Smooth muscle cell (in vitro differentiated cells): ENCODE measurements at regions not wholly inside any gene's neighbourhood (a gene's known extent, or its start where the extent isn't known, plus 50 kb on each side); places are given as distances from the start of the nearest gene placed in this dataset.

ENCODE experiments used
- DNase-seq: peaks from one replicate; lab custom pipeline; 2025; ENCODE audit not compliant: unreplicated experiment; lab: John Stamatoyannopoulos, UW
- H2AFZ ChIP-seq: fragments of 200-600 bp; sonication (generic); 2 replicates; pipeline ENCODE4 v1.6.0; 2016; ENCODE audit warnings: antibody characterized with exemption, low read depth, mild to moderate bottlenecking
- H3F3A ChIP-seq: fragments of 200-600 bp; sonication (generic); 2 replicates; pipeline ENCODE4 v1.6.0; 2017; ENCODE audit warnings: antibody characterized with exemption, low read depth
- H3K27ac ChIP-seq: fragments of 200-600 bp; sonication (generic); 2 replicates; pipeline ENCODE4 v1.5.1; 2016; ENCODE audit warnings: low read depth, mild to moderate bottlenecking
- H3K27me3 ChIP-seq: fragments of 200-600 bp; sonication (generic); 2 replicates; pipeline ENCODE4 v1.6.1; 2016; ENCODE audit warnings: low read depth, mild to moderate bottlenecking
- H3K36me3 ChIP-seq: fragments of 200-600 bp; sonication (generic); 2 replicates; pipeline ENCODE4 v1.5.1; 2016; ENCODE audit warnings: low read depth
- H3K4me1 ChIP-seq: fragments of 200-600 bp; sonication (generic); 2 replicates; pipeline ENCODE4 v1.5.1; 2016; ENCODE audit warnings: low read depth
- H3K4me2 ChIP-seq: fragments of 200-600 bp; sonication (generic); 2 replicates; pipeline ENCODE4 v1.6.0; 2016; ENCODE audit warnings: mild to moderate bottlenecking
- H3K4me3 ChIP-seq: fragments of 200-600 bp; sonication (generic); 2 replicates; pipeline ENCODE4 v1.5.1; 2016; ENCODE audit warnings: mild to moderate bottlenecking
- H3K79me2 ChIP-seq: fragments of 200-600 bp; sonication (generic); 2 replicates; pipeline ENCODE4 v1.6.0; 2016; ENCODE audit warnings: low read depth, mild to moderate bottlenecking
- H3K9ac ChIP-seq: fragments of 200-600 bp; sonication (generic); 2 replicates; pipeline ENCODE4 v1.6.0; 2016; ENCODE audit warnings: low read depth
- H3K9me3 ChIP-seq: fragments of 200-600 bp; sonication (generic); replicated peaks from 2 replicates; pipeline ENCODE4 v1.5.1; 2016; ENCODE audit warnings: low read depth
- H4K20me1 ChIP-seq: fragments of 200-600 bp; sonication (generic); 2 replicates; pipeline ENCODE4 v1.6.0; 2016; ENCODE audit warnings: low read depth
- WGBS: methylation state at CpG from one replicate; pipeline ENCODE4 v1.1.7; 2016; ENCODE audit warnings: low lambda C conversion rate; 5-methylcytosine and 5-hydroxymethylcytosine counted together
- TF ChIP-seq, protein P1 (sequence below): fragments of 200-600 bp; sonication (generic); IDR thresholded peaks from 2 replicates; pipeline ENCODE4 v1.5.1; 2017; ENCODE audit warnings: borderline replicate concordance, mild to moderate bottlenecking, antibody characterized with exemption; ENCODE audit not compliant: insufficient read depth, poor library complexity, severe bottlenecking

DNA sequence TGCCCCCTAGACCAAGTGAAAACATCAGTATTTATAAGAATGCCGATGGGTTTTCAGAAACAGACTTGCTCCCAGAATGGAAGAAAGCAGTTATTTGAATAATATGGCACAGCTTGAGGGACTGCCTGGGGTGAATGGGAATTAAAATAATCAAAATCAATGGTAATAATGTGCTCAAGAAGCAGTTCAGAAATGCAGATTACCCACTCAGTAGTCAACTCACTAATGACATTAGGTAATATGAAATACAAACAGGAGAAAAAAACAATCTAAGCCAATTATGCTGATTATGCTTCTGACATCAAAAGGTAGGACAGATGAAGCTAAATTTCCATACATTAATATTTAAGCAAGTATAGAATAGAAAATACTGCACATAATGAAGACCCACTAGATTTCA is 179.3 kb downstream of the ENC1 start:
- Histone ChIP-seq H3K9ac (no peak overlapping the region), H3K27me3 (no peaks in the 10 kb centered on the region), H3K4me2 (no peak overlapping the region), H3K4me3 (no peak overlapping the region), H3K9me3 (no peaks in the 10 kb centered on the region), H3K27ac (no peak overlapping the region), H3K36me3 (no peaks in the 10 kb centered on the region), H4K20me1 (no peaks in the 10 kb centered on the region), H3K79me2 (no peaks in the 10 kb centered on the region), H3K4me1 (no peaks in the 10 kb centered on the region), H3F3A (no peaks in the 10 kb centered on the region), H2AFZ (no peak overlapping the region)
- DNase-seq, result no peak
- 94% methylated on average over 1 of the region's 1 CpG for WGBS
- TF ChIP-seq, protein P1, sequence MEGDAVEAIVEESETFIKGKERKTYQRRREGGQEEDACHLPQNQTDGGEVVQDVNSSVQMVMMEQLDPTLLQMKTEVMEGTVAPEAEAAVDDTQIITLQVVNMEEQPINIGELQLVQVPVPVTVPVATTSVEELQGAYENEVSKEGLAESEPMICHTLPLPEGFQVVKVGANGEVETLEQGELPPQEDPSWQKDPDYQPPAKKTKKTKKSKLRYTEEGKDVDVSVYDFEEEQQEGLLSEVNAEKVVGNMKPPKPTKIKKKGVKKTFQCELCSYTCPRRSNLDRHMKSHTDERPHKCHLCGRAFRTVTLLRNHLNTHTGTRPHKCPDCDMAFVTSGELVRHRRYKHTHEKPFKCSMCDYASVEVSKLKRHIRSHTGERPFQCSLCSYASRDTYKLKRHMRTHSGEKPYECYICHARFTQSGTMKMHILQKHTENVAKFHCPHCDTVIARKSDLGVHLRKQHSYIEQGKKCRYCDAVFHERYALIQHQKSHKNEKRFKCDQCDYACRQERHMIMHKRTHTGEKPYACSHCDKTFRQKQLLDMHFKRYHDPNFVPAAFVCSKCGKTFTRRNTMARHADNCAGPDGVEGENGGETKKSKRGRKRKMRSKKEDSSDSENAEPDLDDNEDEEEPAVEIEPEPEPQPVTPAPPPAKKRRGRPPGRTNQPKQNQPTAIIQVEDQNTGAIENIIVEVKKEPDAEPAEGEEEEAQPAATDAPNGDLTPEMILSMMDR, result no peak

DNA sequence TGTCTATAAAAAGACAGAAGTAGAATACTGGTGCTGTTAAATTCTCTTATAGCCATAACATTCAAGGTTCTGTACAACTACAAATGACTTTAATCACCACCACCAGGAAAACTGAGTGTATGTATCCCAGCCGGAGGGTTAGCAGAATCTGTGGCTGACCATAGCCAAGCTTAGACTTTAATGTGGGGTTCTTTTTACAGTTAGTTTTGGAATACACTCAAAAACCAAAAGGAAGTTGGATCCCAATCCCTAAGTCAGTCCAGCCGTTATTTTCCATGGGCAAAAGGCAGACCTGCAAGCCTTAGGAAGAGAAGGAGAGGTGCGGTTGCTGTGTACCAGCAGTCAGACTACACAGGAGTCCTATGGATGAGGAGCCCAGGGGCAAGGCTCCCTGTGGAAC is 179.8 kb downstream of the ENC1 start:
- H3K9me3 ChIP-seq, result no peaks in the 10 kb centered on the region
- H3K4me3 ChIP-seq, result no peak overlapping the region
- TF ChIP-seq, protein P1, result no peak
- H3K4me1 ChIP-seq, result no peaks in the 10 kb centered on the region
- H3K4me2 ChIP-seq, result no peak overlapping the region
- no peak overlapping the region for H3K27ac ChIP-seq
- H3K79me2 ChIP-seq, result no peaks in the 10 kb centered on the region
- no peaks in the 10 kb centered on the region for H4K20me1 ChIP-seq
- H2AFZ ChIP-seq, result no peak overlapping the region
- H3K9ac ChIP-seq, result no peak overlapping the region
- WGBS, result 78% methylated on average over 3 of the region's 3 CpGs
- no peak for DNase-seq
- no peaks in the 10 kb centered on the region for H3K27me3 ChIP-seq
- no peaks in the 10 kb centered on the region for H3F3A ChIP-seq
- no peaks in the 10 kb centered on the region for H3K36me3 ChIP-seq

DNA sequence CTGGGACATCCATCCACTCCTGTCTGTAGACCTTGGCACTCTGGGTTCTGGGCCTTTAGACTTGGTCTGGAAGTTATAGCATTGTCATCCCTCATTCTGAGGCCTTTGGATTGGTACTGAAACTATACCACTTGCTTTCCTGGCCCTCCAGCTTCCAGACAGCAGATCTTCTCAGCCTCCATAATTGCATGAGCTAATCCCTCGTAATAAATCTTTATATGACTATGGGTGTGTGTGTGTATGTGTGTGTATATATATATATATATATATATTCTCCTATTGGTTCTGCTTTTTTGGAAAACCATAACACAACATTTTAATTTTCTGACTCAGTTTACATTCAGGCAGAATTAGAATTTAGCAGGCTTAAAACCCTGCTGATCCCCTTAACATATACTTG is 180.5 kb downstream of the ENC1 start:
- Histone ChIP-seq H3K36me3 (no peaks in the 10 kb centered on the region), H3F3A (no peaks in the 10 kb centered on the region), H3K27me3 (no peaks in the 10 kb centered on the region), H3K4me3 (no peak overlapping the region), H3K9me3 (no peaks in the 10 kb centered on the region), H3K9ac (no peak overlapping the region), H2AFZ (no peak overlapping the region), H4K20me1 (no peaks in the 10 kb centered on the region), H3K4me1 (no peaks in the 10 kb centered on the region), H3K79me2 (no peaks in the 10 kb centered on the region), H3K27ac (no peak overlapping the region), H3K4me2 (no peak overlapping the region)
- no peak for DNase-seq
- TF ChIP-seq, protein P1, result no peak
- 96% methylated on average over 1 of the region's 1 CpG for WGBS

DNA sequence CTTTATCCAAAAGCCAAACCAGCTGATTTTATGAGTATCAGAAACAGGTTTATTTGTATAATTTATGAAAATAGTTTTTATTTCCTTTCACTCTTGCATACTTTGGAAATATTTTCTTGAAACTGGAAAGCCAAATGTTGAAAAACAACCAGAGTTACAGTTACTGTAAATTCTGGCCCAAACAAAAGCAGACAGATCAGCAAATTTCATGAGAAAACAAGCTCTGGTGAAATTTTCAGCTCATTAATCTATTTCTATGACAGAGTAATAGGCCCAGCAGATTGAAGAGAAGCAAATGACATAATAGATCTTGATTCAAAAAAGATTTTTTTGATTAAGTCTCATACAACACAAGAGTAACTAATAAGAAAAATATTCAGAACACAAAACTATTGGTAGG is 182.7 kb downstream of the ENC1 start:
- Histone ChIP-seq H3K79me2 (no peaks in the 10 kb centered on the region), H3F3A (no peaks in the 10 kb centered on the region), H2AFZ (no peak overlapping the region), H3K27me3 (no peaks in the 10 kb centered on the region), H3K4me3 (no peak overlapping the region), H3K4me2 (no peak overlapping the region), H3K36me3 (no peaks in the 10 kb centered on the region), H3K4me1 (no peaks in the 10 kb centered on the region), H3K9me3 (no peaks in the 10 kb centered on the region), H3K27ac (no peak overlapping the region), H4K20me1 (no peaks in the 10 kb centered on the region), H3K9ac (no peak overlapping the region)
- no peak for DNase-seq
- TF ChIP-seq, protein P1, result no peak
